GM21381 (cell line): ENCODE measurements at regions not wholly inside any gene's neighbourhood (a gene's known extent, or its start where the extent isn't known, plus 50 kb on each side); places are given as distances from the start of the nearest gene placed in this dataset.
"Not testable (repeated sequence)": the region's sequence is repeated elsewhere in the genome, so short reads cannot be mapped to it uniquely, and the experiment has no call there.

Source experiments
- ATAC-seq: cut with Tn5 transposase; IDR thresholded peaks from one replicate; pipeline ENCODE4 v1.9.1; 2021; ENCODE audit warnings: mild to moderate bottlenecking, moderate library complexity; ENCODE audit not compliant: unreplicated experiment

GRCh38 chr6:8361259-8361658, 74.1 kb downstream of the SLC35B3 start:
- no peak for ATAC-seq

GRCh38 chr6:8352966-8353340, 82.4 kb downstream of the SLC35B3 start:
- no peak for ATAC-seq

DNA sequence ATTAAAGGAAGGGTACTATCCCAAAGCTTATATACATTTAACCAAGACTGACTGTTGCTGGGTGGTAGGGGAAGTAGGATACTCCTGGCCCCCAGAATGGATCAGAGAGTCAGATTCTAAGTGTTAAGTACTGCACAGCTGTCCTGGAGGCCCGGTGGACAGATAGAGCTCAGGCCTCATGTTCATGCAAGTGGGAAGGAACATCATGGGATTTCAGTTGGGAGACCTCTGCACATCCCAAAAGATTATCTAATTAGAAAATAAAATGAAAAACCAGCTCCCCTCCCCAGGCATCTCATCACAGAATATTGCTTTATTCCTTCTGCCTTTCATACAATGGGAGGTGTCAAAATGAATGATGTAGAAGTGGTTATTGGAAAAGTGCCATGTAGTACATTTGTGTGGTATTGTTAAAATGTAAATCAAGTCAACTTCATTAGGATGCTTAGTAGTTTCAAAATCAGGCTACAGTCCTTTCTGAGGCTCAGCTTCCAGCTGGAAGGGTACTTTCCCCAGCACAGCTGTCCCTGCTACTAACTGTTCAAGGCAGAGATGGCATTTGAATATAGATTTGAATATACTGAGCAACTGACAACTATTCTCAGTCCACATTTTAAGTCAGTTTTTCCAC, 82.9 kb downstream of the SLC35B3 start:
- ATAC-seq, result no peak

DNA sequence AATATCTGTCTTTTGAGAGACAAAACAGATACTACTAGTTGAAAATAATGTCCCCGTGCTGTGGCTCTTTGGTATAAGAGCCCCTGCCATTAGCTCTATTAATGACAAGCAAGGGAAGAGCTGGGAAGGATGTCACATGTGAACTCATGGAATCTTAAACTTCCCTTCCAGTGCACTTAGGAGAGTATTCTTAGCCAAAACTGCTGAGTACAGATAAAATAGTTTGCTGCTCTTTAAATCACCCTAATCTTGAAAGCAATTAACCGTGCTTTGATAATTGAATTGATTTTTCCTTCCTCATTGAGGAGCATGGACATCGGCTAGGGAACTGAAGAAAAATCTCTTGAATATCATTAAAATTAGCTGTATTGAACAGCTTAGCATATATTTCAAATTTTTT, 91.7 kb downstream of the SLC35B3 start:
- ATAC-seq, result no peak

GRCh38 chr6:8342241-8342819, 93.0 kb downstream of the SLC35B3 start:
- no peak for ATAC-seq

DNA sequence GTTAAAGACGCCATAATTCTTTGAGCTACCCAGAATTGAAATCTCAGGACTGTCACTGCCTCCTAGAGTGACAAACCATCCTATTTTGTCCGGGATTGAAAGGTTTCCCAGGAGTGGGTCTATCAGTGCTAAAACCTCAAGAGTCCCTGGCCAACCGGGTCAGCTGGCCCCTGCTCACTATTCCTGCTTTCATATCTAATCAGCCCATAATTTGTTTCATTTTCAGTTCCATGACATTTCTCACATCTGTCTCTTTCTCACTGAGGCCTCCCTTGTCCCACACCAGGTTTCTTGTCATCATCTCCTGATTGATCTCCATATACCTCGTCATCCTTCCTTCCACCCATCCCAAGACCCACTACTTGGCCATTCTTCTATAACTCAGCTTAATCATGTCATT, 98.2 kb downstream of the SLC35B3 start:
- no peak for ATAC-seq

GRCh38 chr6:8336406-8337057, 98.8 kb downstream of the SLC35B3 start:
- no peak for ATAC-seq

- no peak for ATAC-seq
Measured at GRCh38 chr6:8335896-8336295, 99.4 kb downstream of the SLC35B3 start.

DNA sequence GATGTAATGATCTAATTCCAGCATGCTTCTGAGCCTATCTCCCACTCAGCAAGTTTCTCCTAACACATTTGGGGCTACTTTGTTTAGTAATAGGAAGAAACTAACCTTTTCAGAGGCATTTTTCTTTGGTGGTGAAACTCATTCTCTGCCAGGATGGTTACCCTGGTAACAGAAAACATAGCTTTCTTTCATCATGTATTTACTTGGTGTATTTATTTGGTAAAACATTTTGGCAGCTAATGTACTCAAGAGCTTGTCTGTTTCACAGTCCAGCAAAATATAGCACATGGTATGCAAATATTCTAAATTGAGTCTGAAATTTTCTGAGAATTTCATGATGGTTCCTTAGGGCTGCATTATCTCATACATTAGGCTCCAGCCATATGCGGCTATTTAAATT, 100.0 kb downstream of the SLC35B3 start:
- no peak for ATAC-seq

- ATAC-seq, result no peak
Measured at GRCh38 chr6:8334113-8334512, 101.2 kb downstream of the SLC35B3 start.

DNA sequence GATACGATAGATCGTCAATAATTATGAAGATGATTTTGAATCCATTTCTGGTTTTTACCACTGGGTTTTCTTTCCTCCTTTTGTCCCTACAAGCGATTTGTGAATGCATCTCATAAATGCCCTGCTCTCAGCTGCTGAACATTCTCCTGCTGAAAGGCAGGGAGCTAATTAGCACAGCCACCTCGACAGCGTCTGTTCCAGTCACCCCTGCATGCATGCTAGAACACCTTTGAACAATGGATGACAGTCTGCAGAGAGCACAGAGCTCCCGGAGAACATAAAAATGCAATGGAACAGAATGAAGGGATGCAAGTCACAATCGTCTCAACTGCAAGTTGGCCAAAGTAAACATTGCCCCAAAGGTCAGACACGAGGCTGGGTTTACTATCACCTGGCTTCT, 105.8 kb downstream of the SLC35B3 start:
- ATAC-seq, result no peak

DNA sequence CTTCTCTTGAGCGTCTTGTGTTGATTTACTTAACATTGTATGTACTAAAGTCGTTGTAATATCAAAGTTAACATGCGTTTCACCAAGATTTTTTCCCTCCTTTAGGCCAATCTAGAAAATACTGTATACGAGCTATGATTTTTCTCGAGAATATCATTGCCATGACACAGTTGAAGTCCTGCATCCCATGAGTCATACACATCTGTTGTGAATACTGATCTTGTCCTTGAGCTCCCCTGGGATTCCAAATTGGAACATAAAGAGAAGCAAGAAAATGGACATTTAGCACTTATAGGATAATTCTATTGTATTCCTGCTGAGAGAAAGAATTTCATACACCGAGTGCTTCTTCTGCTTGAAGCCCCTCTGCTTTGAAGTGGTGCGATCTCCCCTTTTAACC, 109.6 kb downstream of the SLC35B3 start:
- no peak for ATAC-seq

GRCh38 chr6:8322659-8323058, 112.7 kb downstream of the SLC35B3 start:
- no peak for ATAC-seq

DNA sequence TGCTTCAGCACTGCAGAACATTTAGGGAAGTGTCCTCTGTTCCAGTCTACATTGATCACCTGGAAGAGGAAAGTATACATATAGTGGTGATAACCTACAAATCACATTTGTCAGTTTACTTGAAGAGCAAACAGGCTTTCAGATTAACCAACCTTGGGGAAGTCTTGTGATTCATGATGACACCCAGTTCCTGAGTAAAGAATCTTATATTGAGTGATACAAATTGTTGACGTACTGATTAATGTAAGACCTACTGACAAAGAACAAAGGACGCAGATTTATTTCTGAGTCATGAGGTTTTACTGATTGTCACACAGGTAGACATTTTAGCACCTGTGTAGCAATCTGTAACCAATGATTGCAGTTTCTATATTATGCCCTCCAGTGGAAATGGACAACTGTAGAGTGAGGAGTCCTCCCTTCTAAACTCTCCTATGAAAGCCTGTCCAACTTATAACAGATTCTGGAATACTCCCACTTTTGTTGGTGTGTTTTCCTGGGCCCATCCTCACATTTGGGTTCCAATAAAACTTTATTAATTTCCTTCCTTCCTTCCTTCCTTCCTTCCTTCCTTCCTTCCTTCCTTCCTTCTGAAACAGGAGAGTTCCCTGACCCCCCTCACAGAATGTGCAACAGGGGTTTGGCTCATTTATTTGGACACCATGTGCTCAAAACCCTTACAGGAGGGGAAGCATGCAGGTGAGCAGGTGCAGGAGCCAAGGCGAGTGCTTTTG, 113.5 kb downstream of the SLC35B3 start:
- no peak for ATAC-seq

DNA sequence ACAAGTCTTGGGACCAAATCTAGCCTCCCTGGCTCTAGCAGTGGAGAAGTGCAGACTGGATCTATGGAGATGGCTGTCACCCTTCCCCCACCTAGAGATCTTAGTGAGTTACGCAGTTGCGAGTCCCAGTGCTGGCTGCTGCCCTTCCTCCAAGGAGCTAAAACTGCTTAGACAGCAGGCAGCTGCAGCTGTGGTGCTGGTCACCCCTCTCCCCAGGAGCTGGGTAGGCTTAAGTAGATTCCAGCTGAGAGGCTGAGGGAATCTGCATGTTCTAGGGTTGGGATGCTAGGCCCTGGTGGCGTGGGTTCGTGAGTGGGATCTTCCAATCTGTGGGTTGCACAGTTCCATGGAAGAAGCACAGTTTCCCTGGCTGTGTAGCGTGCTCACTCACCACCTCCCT, 120.2 kb downstream of the SLC35B3 start:
- no peak for ATAC-seq

- no peak for ATAC-seq
Measured at GRCh38 chr6:8301502-8301901, 133.8 kb downstream of the SLC35B3 start.

DNA sequence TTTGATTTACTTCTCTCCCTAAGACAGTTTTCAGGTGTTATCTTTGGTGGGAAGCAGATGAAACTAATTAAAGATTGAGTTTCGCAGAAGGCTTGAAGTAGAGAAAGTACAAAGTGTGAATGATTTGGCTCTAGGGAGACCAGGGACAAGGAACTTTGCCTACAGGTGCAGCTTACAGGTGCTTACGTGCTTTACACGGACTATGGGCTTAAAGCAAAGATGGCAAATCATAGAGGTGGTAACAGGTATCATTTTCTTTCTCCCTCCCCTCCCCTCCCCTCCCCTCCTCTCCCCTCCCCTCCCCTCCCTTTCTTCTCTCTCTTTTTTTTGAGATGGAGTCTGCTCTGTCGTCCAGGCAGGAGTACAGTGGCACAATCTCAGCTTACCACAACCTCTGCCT, 136.3 kb downstream of the SLC35B3 start:
- no peak for ATAC-seq

GRCh38 chr6:8282946-8283345, 152.4 kb downstream of the SLC35B3 start:
- not testable (repeated sequence) for ATAC-seq

- no peak for ATAC-seq
Measured at GRCh38 chr6:8282380-8282779, 153.0 kb downstream of the SLC35B3 start.

GRCh38 chr6:8279041-8279805, 156.1 kb downstream of the SLC35B3 start:
- no peak for ATAC-seq

DNA sequence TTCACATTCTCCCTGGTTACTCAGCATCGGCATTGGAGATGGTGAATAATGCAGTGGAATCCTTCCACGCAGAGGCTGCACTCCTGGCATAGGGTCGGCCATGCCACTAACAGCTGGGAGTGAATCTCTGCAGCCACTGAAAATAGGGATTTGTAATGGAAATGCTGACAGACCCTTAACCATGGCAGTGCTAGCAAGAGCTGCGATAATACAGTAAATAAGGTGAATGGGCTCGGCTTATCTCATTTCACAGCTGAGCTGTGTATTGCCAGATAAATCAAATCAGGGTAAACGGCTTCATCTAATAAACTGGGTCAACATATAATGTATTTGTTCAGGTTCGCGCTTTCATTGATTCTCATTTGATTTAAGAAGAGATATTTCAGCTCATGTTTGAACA, 156.8 kb downstream of the SLC35B3 start:
- no peak for ATAC-seq
